ENCODE measurements at regions not wholly inside any gene's neighbourhood (a gene's known extent, or its start where the extent isn't known, plus 50 kb on each side); places are given as distances from the start of the nearest gene placed in this dataset.

DNA sequence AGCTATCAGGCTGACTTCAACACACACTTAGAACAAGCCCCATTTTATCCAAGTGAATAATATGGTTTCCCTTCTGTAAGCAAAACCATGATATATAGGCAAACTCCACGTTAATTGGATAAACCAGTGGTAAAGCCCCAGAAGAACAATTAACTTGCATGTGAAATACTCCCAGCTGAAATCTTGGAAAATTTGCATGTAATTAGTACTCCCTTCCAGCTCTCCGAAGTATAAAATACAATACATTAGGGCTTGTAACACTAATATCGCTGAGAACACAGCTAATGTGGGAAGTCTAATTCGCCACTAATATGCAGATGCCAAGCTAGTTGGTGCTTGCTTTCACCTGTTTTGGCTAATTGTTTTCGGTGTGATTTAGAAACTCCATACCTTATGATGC is 859.0 kb upstream of the AUTS2 start:
- no peak overlapping the region for H3K27ac ChIP-seq
- no peak for DNase-seq
- H3K9me3 ChIP-seq: no peaks in the 10 kb centered on the region
- no peaks in the 10 kb centered on the region for H3K4me1 ChIP-seq
- no peak overlapping the region for H3K4me3 ChIP-seq
- 80 to 91% methylated on average over 5 of the region's 5 CpGs for WGBS, 2 donors
- intact Hi-C loops (cut with DNase I): no loop called here
- no peaks in the 10 kb centered on the region for H3K27me3 ChIP-seq
- no peak for TF ChIP-seq POLR2A (IDR thresholded peaks at IDR 0.05)
- TF ChIP-seq, protein P1, sequence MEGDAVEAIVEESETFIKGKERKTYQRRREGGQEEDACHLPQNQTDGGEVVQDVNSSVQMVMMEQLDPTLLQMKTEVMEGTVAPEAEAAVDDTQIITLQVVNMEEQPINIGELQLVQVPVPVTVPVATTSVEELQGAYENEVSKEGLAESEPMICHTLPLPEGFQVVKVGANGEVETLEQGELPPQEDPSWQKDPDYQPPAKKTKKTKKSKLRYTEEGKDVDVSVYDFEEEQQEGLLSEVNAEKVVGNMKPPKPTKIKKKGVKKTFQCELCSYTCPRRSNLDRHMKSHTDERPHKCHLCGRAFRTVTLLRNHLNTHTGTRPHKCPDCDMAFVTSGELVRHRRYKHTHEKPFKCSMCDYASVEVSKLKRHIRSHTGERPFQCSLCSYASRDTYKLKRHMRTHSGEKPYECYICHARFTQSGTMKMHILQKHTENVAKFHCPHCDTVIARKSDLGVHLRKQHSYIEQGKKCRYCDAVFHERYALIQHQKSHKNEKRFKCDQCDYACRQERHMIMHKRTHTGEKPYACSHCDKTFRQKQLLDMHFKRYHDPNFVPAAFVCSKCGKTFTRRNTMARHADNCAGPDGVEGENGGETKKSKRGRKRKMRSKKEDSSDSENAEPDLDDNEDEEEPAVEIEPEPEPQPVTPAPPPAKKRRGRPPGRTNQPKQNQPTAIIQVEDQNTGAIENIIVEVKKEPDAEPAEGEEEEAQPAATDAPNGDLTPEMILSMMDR (IDR thresholded peaks at IDR 0.05): no peak
- H3K36me3 ChIP-seq: no peaks in the 10 kb centered on the region

DNA sequence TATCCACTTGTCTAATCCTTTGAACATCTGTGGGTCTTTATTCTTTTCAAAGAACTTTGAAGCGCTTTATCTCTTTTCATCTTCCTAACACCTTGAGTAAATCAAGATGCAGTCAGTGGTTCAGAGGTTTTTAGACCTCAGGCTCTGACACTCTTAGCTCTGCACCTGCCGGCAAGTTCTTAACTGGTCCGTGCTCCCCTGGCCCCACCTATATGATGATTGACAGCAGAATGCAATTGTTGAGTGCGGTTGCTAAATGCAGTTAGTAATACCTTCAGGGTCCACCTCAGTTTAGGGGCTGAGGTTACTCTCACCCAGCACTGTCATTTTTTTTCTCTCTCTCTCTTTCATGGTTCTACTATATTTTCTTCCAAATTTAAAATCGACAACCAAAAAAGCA is 854.2 kb upstream of the AUTS2 start:
- Histone ChIP-seq H3K36me3 (no peaks in the 10 kb centered on the region), H3K4me1 (no peaks in the 10 kb centered on the region), H3K27ac (no peak overlapping the region), H3K27me3 (no peaks in the 10 kb centered on the region), H3K4me3 (no peak overlapping the region), H3K9me3 (no peaks in the 10 kb centered on the region)
- no peak for DNase-seq
- intact Hi-C loops (cut with DNase I): no loop called here
- WGBS, 2 donors: 52 to 58% methylated on average over 5 of the region's 5 CpGs
- TF ChIP-seq, protein P1 (IDR thresholded peaks at IDR 0.05): no peak
- no peak for TF ChIP-seq POLR2A (IDR thresholded peaks at IDR 0.05)

DNA sequence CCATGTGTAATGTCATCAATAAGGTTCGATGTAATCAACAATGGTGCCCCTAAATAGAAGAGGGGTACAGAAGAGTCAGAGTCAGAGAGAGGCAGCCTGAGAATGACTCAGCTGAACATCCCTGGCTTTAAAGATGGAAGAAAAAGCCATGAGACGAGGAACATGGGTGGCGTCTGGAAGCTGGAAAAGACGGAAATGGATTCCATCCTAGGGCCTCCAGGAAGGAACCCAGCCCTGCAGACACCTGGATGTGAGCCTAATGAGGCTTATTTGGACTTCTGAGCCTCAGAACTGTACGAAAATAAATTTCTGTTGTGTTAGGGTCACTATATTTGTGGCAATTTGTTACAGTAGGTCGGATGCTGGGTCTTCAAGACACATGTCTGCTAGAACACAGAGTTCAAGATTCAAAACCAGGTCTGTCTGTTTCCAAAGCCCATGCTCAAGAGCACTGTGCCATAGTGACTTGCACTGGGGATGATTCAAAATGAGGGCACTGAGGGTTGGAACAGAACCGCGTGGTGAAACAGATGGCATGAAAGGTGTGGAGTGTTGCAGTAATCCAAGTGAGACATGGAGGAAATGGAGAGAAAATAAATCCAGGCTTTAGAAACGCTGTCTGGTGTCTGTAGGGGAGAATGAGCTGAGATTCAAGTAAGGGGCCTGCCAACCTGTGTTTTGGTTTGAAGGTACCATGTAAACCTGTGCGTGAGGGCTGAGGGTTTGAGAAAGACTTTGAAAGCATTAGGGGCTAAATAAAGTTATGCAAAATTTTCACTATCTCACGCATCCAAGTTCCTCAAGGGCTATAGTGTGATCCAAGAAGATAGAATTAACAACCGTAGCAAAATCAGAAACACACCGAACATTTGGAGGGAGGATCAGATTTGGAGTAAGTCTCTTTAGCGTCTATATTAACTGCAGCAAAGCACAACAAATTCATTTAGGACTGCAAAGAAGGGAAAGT is 849.1 kb upstream of the AUTS2 start:
- no peaks in the 10 kb centered on the region for H3K4me1 ChIP-seq
- no peak overlapping the region for H3K27ac ChIP-seq
- TF ChIP-seq, protein P1 (IDR thresholded peaks at IDR 0.05): no peak
- no peak for TF ChIP-seq POLR2A (IDR thresholded peaks at IDR 0.05)
- H3K27me3 ChIP-seq: peaks cover 0 to 6% (median 0%) of the 10 kb centered on the region in 4 donors
- WGBS, 2 donors: 71 to 74% methylated on average over 14 of the region's 14 CpGs
- no peak for DNase-seq
- intact Hi-C loops (cut with DNase I): no loop called here
- H3K36me3 ChIP-seq: no peaks in the 10 kb centered on the region
- H3K9me3 ChIP-seq: no peaks in the 10 kb centered on the region
- H3K4me3 ChIP-seq: no peak overlapping the region

DNA sequence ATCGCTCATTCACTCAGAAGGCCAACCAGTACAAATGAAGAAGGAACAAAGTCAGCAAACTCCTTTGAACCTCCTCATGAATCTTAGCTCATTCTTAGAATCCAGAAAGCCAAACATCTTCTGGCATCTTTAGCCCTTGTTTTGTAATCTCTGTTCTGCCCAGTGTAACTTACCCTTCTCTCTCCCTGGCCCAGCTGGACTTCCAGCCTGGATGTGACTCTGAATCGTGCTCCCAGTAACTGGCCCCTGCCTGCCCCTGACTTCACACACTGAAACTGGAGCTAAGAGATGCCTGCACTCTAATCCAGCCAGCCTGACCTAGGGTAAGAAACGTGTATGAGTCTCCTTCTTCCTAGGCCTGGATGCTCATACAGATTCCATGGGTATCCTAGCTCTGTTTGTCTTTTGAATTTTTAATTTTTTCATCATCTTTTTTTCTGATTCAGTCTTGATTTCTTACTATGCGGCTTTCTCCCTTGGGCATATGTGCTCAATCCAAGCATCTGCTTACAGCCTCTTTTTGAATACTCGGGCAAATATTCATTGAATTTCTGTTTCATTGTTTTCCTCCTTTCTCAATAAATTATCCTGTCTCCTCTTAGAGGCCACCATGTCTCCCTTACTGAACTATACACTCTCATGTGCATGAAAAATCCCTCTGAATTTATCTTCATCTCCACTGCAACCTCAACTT is 845.6 kb upstream of the AUTS2 start:
- Histone ChIP-seq H3K9me3 (no peaks in the 10 kb centered on the region), H3K4me1 (no peaks in the 10 kb centered on the region), H3K27me3 (peaks cover 0 to 6% (median 0%) of the 10 kb centered on the region in 4 donors), H3K4me3 (no peak overlapping the region), H3K27ac (no peak overlapping the region), H3K36me3 (no peaks in the 10 kb centered on the region)
- TF ChIP-seq, protein P1 (IDR thresholded peaks at IDR 0.05): no peak
- TF ChIP-seq POLR2A (IDR thresholded peaks at IDR 0.05): no peak
- DNase-seq: no peak
- 59 to 63% methylated on average over 5 of the region's 5 CpGs for WGBS, 2 donors
- intact Hi-C loops (cut with DNase I): no loop called here

DNA sequence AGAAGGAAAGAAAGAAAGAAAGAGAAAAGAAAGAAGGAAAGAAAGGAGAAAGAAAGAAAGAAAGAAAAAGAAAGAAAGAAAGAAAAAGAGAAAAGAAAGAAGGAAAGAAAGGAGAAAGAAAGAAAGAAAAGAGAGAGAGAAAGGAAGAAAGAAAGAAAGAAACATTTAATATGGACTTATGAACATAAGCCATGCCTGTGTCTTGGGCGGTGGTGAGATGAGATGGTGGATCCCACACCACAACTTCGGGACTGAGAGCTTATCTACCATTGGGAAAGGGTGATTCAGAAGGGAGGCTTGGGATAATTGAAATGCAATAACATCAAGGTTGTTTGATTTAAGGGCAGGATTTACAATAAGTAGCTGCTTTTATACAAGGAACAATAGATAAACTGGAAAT is 843.9 kb upstream of the AUTS2 start:
- no peak overlapping the region for H3K4me3 ChIP-seq
- intact Hi-C loops (cut with DNase I): no loop called here
- 91 to 95% methylated on average over 2 of the region's 2 CpGs for WGBS, 2 donors
- no peak for DNase-seq
- no peaks in the 10 kb centered on the region for H3K36me3 ChIP-seq
- H3K4me1 ChIP-seq: no peaks in the 10 kb centered on the region
- no peak overlapping the region for H3K27ac ChIP-seq
- TF ChIP-seq POLR2A (IDR thresholded peaks at IDR 0.05): no peak
- TF ChIP-seq, protein P1 (IDR thresholded peaks at IDR 0.05): no peak
- no peaks in the 10 kb centered on the region for H3K9me3 ChIP-seq
- H3K27me3 ChIP-seq: peaks cover 0 to 6% (median 0%) of the 10 kb centered on the region in 4 donors
